ENCODE measurements at regions not wholly inside any gene's neighbourhood (a gene's known extent, or its start where the extent isn't known, plus 50 kb on each side); places are given as distances from the start of the nearest gene placed in this dataset.

DNA sequence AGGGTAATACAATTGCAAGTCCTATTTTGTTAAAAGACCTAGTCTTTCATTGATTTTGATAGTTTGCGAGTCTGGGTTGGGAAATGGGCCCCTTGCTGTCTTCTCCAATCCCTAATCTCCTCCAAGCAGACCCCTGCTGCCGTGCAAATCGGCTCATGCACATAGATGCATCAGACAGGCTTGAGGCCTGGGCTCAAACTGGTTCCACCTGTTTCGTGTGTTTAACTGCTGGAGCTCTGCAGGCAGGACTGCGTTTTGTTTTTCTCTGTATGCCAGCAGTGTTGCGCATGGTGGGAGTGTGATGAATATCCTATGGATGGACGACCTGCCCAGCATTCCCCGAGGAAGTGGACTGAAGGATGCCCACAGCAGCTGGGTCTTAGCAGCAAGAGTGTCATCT is 133.9 kb downstream of the PDGFRA start:
- TF ChIP-seq POLR2A (IDR thresholded peaks at IDR 0.05): no peak
- TF ChIP-seq, protein P1, sequence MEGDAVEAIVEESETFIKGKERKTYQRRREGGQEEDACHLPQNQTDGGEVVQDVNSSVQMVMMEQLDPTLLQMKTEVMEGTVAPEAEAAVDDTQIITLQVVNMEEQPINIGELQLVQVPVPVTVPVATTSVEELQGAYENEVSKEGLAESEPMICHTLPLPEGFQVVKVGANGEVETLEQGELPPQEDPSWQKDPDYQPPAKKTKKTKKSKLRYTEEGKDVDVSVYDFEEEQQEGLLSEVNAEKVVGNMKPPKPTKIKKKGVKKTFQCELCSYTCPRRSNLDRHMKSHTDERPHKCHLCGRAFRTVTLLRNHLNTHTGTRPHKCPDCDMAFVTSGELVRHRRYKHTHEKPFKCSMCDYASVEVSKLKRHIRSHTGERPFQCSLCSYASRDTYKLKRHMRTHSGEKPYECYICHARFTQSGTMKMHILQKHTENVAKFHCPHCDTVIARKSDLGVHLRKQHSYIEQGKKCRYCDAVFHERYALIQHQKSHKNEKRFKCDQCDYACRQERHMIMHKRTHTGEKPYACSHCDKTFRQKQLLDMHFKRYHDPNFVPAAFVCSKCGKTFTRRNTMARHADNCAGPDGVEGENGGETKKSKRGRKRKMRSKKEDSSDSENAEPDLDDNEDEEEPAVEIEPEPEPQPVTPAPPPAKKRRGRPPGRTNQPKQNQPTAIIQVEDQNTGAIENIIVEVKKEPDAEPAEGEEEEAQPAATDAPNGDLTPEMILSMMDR (IDR thresholded peaks at IDR 0.05): no peak
- TF ChIP-seq EP300 (IDR thresholded peaks at IDR 0.05; ENCODE audit: low read depth): no peak

Measured in transverse colon (tissue), 3 donors.